ENCODE measurements at regions not wholly inside any gene's neighbourhood (a gene's known extent, or its start where the extent isn't known, plus 50 kb on each side); places are given as distances from the start of the nearest gene placed in this dataset.

DNA sequence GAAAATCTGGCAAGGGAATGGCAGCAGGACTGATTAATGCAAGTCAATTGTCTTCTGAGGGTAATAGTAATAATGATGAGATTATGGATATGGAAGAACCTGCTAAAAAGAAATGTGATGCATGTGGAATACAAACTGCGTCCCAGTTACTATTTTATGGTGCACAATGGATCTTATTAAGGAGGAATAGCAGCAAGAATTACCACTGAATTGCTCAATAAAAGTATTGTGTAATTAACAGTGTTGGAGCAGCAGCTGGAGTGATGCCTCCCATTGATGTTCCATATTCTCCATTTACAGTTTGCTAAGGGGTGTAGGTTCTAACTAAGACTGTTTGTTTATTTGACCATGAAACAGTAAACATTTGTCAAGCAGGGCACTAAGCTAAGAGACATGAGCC, 167.9 kb downstream of the HRH4 start:
- DNase-seq: no peak

DNA sequence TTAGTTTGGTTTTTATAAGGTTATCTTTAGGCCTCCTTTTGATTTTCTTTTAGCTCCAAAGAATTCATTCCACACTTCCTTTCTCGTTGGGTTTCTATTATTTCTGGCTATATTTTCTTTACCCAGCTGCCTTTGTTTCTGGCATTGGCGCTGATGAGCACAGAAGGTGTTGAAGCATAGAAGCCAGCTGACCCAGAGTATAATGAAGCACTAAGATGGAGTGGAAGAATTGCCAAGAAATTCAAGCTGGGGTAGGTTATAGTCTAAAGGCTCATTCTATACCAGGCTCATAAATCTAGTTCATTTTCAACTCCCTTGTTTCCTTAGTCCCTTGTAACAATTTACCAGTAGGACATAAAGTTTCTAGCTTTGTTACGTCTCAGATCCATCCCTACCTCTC, 169.5 kb downstream of the HRH4 start:
- no peak for DNase-seq

DNA sequence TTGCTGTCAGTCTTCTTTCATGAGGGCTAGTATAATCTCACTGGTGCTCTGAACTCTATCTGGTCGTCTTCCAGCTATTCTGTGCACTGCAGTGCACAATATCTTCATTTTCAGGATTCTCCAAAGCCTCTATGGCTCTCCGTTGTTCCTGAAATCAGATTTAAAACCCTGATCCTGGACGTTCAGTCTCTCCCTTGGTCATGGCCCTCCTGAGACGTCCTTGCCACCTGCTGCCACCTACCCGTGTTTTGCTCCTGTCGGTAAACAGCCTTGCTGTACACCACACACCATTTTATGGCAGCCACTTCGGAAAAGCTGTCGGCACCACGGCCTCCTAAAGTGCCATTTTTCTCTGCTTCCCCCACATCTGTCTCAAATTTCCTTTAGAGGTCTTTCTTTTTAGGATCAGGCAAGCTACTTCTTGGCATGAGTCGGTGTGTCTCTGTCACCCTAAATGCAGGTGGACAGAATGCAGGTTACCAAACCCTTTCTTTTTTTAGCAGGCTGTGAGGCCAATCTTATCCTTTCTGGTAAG, 170.0 kb downstream of the HRH4 start:
- DNase-seq: no peak

DNA sequence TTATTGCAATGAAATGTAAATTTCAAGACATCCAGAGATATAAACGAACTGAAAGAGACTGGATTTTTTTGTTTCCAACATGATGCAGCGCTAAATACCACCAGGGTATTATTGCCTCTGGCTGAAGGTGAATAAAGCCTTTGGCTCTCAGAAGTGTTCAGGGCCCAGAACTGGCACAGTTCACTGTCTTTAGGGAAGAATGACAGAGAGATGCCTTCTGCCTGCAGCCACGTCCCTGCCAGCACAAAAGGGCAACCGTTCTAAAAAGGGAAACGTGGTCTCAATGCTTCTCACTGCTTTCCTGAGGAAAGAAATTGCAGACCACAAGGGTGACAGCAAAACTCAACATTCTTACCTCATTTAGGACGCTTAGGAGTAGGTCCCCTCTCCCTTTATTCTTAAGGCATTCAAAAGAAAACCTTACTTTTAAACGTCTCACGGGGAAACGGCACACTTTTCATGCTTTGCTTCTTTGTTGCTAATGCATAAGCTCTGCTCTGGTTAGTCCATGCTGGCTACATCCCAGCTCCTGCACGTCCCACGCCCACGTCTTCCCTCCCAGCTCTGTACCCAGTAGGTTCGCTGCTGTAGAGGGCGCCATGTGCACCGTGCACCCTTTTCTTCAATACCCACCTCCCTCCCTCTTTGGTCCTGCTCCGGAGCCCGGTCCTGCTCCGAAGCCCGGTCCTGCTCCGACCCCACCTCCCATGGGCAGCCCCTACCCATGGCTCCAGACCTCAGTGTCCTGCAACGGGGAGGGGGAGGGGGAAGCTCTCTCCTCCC, 171.0 kb downstream of the HRH4 start:
- peak; percentile 73 for DNase-seq

DNA sequence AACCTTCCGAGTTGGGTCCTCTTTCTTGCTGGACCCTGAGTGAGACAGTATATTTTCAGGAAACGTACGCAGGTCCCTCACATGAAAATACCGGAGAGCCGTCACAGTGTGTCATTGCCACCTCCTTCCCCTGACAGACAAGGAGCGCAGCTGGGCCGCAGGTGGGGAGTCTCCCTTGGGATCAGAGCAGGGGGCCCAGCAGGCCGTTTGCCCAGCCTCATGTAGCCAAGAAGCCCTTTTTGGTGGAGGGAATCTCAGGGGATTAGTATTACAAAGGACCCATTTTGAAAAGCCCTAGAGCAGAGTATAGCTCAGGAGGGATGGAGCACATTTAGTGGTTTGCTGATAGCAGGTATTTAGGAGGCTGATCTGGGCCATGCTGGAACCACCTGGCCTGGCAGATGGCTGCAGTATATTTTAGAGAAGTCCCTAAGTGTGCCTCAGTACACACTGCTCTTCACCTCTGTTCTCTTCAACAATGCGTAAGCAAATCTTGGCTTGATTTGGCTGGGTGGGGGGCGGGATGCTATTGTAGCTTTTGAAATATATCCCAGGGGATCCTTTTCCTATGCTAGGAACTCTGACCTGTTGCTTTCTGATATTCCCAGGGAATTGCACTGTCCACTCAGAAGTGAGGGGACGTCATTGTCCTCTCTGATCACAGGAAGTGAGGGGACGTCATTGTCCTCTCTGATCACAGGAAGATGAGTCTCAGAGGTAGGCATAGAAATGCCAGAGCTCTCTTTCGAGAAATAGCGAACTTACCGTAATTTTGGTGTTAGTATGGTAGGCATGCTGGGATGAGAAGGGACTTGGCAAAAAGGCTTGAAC, 171.9 kb downstream of the HRH4 start:
- peak; percentile 74 for DNase-seq

DNA sequence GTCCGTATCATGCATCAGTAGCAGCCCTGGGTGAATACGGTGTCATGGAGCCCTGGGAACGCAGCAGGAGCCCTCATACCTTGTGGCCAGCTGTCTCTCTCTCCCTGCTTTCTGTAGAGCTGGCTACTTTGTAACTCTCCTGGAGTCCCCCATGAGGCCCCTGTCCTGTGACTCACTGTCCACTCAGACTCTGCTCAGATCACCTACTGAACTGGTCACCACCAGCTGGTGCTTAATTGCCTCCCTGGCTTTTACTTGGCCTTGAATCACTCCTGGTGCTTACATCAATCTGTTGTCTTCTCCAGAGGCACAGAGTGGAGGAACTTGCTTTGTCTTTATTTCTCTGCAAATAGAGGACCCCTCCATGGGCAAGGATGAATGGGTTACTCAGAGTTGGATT, 172.7 kb downstream of the HRH4 start:
- peak; percentile 24 for DNase-seq

DNA sequence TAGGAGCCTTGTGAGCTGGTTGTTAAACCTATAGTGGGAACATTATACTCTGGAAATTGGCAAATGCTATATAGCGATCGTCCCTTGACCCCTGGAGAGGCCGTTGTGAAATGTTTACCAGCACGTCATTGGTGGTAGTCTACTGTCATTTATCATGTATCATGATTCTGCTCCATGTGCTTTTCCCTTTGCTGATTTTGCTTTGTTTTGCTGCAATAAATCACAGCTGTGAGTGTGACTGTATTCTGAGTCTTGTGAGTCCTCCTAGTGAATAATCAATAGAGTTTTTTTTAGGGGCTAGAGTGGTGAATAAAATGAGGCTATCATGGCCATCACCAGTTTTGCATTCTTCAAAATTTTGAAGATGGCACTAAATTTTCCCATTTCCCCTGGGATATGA, 189.1 kb downstream of the HRH4 start:
- DNase-seq: no peak

DNA sequence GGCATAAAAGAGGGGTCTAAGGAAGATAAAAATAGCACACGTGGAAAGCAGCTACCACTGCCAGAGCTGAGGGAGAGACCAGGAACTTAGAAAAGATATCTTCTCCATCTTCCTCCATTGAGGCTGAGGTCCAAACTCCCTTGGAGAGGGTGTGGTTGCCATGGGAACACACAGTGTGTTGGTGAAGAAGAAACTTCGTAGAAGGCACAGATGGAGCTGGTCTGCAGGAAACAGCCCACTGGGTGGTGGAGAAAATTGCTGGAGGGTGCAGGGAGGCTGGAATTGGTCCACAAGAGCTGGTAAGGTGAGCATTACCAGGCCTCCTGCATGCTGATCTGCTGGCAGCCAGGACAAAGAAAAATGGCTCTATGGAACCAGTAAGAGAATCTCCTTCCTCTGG, 191.0 kb downstream of the HRH4 start:
- DNase-seq: peak; percentile 64

DNA sequence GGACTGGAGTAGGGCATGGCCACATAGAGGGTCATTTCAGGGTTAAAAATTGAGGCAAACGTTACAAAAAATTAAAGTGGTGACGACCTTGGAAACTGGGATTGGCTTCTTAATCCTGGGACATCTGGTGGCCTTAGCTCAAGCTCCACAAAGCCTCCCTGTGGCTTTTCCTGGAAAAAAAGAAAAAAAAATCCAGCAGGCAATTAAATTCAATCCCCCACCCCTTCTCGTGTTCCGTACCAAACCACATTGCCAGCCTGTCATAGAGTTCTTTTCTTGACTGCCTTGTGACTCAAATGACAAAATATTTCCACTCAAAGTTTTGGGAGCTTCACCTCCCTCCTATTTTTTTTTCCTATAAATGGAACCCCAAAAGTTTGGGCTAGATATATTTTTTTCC, 195.6 kb downstream of the HRH4 start:
- peak; percentile 70 for DNase-seq

DNA sequence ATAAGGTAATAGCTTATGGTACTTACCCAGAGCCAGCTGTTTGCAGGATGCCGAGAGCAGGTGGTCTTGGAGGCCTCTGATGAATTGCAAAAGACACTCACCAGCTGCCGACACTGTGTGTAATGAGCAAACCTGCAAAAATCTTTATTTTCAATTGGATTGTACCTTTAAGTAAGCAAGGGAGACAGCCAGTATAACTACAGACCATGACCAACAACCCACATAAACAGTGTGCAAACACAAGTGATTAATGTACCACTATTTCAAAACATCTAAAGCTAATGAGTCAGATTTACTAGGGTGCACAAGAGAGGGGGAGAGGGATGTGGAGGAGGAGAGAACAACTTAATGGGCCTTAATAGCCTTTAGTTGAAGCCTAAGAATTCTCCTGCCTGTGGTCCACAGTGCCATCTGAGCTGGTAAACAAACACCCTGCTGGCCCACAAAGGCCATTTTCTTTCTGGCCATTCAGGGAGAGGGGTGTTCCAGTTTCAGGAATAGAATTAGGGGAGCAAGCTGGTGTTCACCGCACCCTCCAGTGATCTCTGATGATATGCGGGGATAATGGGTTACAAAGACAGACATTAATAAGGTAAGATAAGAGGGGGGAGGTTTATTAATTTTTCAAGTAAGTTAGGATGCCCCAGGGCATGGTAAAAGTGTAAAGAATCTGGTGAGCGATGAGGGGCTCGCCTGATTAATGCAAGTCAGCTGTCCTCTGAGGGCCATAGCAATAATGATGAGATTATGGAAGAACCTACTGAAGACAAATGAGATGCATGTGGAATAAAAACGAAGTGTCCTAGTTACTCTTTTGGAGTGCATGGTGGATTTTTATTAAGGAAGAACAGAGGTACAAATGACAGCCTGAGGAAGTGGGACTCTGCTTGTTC, 196.4 kb downstream of the HRH4 start:
- peak; percentile 91 for DNase-seq

DNA sequence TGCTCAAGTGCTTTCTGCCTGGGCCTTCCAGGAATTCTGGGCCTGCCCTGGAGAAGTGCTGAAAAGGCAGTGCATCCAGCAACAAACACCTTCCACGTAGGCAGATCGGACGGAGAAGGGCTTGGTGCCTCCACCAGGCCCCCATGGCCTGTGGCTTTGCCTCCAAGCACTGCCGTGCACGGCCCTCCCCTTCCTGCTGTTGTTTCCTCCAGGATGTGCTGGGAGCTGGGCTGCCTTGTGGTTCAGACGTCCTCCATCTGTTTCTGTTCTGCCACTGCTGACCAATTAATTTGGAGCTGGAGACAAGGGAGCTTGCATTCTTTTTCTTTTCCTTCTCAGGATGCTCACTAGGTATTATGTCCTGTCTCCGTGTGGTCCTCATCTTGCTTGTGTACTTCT, 197.0 kb downstream of the HRH4 start:
- DNase-seq: peak; percentile 53

DNA sequence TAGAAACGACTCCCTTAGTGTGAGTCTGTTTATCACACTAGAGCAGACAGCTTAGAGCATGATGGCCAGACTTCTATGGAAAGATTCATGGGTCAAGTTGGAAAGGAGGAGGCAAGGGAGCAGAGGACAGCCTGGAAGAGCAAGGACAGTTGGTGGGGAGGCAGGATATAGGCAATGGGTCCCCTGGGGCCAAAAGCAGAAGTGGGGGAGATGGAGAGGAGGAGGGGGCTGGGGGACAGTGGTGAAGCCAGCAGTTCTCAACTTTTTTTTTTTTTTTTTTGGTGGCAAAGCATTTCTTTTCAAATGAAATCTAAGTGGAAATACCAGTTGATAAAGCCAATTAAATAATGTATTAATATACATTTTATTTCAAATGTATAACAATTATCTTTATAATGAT, 197.9 kb downstream of the HRH4 start:
- DNase-seq: no peak

DNA sequence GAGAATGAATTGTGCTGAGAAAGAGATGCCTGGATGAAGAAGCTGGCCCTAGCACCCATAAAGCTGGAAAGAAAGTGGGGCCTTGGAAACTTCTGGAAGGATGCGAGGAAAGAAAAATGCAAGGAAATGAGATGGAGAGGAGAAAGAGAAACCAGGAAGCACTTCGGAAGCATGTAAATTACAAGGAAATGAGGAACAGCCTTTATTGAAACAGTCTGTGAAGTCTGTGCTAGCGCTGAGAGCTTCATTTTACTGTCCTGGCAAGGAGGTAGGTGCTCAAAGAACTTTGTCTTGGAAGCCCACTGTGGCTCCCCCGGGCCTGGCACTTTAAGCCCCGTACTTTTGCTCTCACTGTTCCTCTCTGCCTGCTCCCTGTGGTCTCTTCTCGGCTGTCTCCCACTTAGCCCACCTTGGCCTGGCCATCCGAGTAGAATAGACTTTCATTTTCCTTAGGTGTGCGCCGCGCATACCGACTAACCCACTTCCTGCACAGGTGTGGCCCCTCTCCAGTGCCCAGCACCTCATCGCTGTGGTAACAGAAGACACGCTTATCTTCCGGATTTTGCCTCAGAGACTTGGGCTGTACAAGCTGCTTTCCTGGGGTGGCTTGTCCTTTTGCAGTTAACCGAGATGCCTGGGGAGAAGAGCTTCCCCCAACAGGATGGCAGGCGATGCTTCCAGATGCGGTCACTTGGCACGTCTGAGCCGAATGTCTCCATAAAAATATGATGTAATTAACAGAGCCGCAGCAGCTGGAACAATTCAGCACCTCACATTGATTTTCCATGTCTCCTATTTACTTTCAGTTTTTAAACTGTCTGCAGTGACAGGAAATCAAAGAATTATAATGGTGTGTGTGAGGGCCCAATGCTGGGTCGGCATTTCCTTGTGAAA, 199.6 kb downstream of the HRH4 start:
- DNase-seq: no peak

DNA sequence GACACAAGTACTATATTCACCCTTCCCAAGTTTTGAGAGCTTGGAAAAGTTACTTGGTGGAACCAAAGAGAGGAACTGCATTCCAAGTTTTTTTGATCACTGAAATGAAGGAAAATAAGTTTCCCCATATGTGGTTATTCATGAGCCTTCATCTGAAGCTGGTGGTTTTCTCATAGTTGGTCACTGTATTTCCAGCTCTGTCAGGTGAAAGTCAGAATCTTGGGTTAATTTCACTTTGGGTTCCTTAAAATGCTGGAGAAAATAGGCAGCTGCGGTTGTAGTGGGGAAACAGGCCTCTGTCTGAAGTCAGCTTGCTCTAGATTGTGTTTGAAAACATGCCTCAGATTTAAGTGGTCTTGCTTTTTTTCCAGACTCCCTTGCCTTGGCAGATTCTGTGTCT, 200.5 kb downstream of the HRH4 start:
- DNase-seq: no peak

DNA sequence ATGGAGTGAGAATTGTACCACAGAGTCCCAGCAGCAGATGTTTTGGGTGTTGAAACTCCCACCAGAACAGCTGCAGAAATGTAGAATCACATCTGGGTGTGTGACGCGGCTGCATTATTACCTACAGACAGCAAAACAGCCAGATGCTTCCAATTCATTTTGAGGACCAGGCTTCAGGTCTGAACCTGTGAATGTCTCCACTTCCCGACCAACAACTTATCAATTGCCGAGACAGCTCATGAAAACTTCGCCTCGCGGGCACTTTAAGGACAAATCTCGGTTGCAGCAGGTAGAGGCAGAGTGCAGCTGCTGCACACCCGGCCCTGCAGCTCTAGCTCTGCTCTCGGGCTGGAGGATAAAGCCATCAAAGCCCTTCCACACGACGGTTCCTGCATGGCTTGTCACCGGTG, 202.0 kb downstream of the HRH4 start:
- peak; percentile 46 for DNase-seq

DNA sequence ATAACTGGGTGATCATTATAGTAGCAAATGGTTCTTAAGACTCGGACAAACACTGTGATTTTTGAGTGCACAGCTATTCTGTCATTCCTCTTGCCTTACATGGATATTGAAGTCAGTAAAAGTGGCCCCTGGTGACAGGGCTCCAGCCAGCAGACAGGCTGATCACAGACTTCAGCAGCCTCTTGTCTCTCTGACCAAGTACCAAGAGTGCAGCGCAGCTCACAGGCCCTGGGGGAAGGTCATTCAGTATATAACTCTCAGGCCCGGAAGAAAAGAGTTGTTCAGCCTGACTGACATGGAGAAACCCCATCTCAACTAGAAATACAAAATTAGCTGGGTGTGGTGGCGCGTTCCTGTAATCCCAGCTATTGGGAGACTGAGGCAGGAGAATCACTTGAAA, 202.6 kb downstream of the HRH4 start:
- no peak for DNase-seq

DNA sequence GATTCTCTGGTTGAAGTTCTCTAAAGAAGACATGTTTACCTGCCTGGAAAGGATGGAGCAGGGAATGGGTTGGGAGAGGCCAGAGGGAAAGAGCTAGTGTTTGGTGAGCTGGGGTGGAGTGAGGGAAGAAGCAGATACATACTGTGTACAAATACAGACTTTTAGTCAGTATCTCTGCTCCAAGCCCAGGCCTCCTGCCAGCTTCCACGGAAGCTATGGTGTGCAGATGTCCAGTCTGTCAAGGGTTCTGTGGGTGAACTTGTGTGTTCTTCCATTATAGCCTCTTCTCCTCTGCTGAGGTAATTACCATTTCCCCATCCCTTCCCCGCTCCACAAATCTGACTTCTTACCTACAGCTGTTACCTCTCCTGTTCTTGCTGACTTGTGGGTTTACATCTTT, 208.6 kb downstream of the HRH4 start:
- no peak for DNase-seq

DNA sequence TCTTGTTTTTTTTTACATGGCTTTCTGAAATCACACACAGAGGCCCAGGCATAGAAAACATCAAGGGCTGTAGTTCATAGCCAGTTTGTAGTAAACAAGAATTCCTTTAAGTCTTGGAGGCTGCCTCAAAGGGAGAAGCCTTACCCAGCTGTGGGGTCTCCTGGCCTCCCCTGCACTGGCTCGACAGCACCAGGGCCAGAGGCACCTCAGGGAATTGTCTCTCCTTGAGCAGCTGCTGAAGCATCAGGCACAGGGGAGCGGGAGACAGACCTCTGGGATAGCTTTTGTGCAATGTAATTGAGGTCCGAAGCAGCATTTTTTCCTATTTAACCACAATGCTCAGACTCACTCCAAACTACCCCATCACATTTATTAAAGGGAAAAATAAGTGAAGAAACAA, 209.1 kb downstream of the HRH4 start:
- DNase-seq: no peak

DNA sequence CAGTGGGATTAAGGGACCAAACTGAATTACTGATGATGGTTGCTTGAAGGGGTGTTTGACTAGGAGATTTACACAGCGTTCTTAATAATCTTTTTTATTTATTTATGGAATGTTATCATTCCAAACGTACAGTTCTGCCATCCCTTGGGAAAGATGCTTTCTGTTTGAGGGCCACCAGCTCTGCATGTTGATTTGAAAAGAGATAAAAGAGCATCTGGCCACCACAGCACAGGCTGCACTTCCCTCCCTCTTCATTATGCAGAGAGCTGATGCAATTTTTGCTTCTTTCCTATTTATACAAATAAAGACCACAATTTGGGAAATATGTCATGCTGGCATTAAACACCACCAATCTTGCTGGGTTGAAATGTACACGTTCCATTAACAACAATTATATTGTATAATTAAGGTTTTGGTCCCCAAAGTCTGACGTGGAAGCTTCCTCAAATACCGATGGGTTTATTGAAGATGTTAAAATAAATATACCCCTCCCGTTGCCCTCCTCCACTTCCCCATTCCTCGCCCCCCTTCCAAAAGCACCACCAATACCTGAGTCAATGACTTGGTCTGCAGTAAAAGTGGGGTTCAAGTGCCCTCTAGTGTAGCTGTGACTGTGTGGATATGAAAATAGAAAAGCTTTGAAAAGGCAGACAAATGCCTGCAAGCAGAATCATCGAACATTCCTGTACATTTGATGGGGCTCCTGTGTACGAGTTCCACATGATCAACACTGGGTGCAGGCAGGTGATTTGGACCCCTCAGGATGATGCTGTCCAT, 211.9 kb downstream of the HRH4 start:
- DNase-seq: peak; percentile 17

DNA sequence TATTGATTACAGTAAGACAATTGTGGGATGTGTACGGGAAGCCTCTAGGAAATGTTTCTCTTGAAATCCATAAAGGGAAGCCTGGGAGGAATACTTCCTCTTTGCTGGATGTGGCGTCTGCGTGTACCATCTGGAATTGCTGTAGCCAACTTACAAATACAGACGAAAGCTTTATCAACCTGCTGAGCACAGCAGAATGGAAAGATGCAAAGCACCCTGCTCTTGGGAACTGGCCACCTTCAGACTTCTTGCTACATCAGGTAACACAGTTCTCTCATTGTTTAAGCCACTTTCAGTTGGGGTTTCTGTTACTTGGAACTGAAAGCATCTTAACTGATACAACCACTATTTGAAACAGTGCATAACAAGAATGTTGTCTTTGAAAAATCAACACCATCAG, 213.8 kb downstream of the HRH4 start:
- DNase-seq: no peak

DNA sequence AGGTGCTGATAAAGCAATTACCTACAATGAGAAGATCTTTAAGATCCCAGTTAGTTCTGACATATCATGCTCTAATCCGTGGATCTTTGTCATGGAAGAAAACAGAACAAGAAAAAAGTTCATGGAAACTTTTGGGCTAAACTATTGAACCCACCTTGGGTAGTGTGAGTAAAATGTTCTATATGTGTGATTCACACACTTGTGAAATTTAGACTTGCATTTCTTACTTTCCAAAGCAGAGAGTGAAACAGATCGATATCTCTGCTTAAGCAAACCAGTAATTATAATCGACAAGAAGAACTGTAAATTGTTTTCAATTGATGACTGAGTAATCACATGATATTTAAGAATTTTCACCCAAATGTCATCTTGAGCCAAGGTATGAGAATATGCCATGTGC, 214.2 kb downstream of the HRH4 start:
- DNase-seq: no peak

Measured in DMS 273 treated with DMSO at 0.1 percent for 48 hours (cell line).